ENCODE measurements at regions not wholly inside any gene's neighbourhood (a gene's known extent, or its start where the extent isn't known, plus 50 kb on each side); places are given as distances from the start of the nearest gene placed in this dataset.

GRCh38 chr7:16326106-16326505 is 95.2 kb downstream of the CRPPA start:
- TF ChIP-seq CTCF (IDR thresholded peaks at IDR 0.05) (no peak), POLR2A (IDR thresholded peaks at IDR 0.05) (no peak), EP300 (IDR thresholded peaks at IDR 0.05) (no peak)

Data from tibial nerve (tissue), 4 donors.